ENCODE measurements at regions not wholly inside any gene's neighbourhood (a gene's known extent, or its start where the extent isn't known, plus 50 kb on each side); places are given as distances from the start of the nearest gene placed in this dataset.

DNA sequence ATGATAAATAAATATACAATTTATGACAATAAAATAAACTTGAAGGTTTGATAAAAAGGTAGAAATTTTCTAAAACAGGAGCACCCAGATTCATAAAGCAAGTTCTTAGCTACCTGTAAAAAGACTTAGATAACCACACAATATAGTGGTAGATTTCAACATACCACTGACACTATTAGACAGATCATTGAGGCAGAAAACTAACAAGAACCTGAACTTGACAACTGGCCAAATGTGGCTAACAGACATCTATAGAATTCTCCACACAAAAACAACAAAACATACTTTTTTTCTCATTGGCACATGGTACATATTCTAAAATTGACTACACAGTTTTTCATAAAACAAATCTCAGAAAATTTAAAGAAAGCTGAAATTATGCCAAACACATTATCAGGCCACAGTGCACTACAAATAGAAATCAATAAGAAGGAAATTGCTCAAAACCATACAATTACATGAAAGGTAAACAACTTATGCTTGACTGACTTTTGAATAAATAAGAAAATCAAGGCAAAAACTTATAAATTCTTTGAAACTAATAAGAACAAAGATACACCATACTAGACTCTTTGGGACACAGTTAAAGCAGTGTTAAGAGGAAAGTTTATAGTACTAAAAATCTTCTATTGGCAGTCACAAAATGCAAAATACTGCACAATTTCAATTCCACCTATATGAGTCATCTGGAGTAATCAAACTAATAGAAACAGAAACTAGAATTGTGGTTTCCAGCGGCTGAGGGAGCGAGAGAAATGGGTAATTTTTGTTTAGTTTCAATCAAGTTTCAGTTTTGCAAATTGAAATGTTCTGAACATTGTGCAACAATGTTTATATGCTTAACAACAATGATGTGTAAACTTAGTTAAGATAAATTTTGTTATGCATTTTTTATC, 925.6 kb downstream of the SH3BGRL start:
- Histone ChIP-seq H3K36me3 (ENCODE audit: insufficient read depth, low read length, poor library complexity, severe bottlenecking) (no peaks in the 10 kb centered on the region), H3K4me1 (ENCODE audit: insufficient read depth, low read length, poor library complexity, severe bottlenecking) (no peaks in the 10 kb centered on the region), H3K9me3 (ENCODE audit: low read depth, low read length, poor library complexity, severe bottlenecking) (peaks cover 3% of the 10 kb centered on the region), H3K27me3 (replicated peaks; ENCODE audit: insufficient read depth, low read depth, low read length, poor library complexity) (no peaks in the 10 kb centered on the region), H3K4me3 (ENCODE audit: low read depth, low read length, poor library complexity, severe bottlenecking) (no peak overlapping the region), H3K27ac (ENCODE audit: low read depth, low read length, poor library complexity, severe bottlenecking) (no peak overlapping the region)
- intact Hi-C loops (cut with micrococcal nuclease; ENCODE audit: unreplicated experiment): no loop called here
- ChIA-PET POLR2A (ENCODE audit: low non-redundant PET) (no interaction called here), CTCF (no interaction called here)
- DNase-seq (ENCODE audit: low spot score): no peak
- BruUV-seq (replicated peaks): no TSS peak
- TF ChIP-seq, protein P1, sequence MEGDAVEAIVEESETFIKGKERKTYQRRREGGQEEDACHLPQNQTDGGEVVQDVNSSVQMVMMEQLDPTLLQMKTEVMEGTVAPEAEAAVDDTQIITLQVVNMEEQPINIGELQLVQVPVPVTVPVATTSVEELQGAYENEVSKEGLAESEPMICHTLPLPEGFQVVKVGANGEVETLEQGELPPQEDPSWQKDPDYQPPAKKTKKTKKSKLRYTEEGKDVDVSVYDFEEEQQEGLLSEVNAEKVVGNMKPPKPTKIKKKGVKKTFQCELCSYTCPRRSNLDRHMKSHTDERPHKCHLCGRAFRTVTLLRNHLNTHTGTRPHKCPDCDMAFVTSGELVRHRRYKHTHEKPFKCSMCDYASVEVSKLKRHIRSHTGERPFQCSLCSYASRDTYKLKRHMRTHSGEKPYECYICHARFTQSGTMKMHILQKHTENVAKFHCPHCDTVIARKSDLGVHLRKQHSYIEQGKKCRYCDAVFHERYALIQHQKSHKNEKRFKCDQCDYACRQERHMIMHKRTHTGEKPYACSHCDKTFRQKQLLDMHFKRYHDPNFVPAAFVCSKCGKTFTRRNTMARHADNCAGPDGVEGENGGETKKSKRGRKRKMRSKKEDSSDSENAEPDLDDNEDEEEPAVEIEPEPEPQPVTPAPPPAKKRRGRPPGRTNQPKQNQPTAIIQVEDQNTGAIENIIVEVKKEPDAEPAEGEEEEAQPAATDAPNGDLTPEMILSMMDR (conservative IDR thresholded peaks at IDR 0.05; ENCODE audit: low read depth, low read length): no peak

DNA sequence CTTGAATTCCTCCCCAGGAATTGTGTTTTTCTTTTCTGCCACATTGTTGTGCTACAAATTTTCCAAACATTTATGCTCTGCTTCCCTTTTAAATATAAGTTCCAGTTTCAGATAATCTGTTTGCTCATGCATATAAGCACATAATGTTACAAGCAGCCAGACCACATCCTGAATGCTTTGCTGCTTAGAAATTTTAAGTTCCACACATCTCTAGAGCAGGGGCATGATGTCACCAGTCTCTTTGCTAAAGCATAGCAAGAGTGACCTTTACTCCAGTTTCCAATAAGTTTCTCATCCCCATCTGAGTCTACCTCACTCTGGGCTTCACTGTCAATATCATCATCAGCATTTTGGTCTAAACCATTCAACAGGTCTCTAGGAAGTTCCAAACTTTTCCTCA, 932.5 kb downstream of the SH3BGRL start:
- ChIA-PET POLR2A (ENCODE audit: low non-redundant PET) (no interaction called here), CTCF (no interaction called here)
- intact Hi-C loops (cut with micrococcal nuclease; ENCODE audit: unreplicated experiment): no loop called here
- H3K9me3 ChIP-seq (ENCODE audit: low read depth, low read length, poor library complexity, severe bottlenecking): peaks cover 16% of the 10 kb centered on the region
- TF ChIP-seq, protein P1 (conservative IDR thresholded peaks at IDR 0.05; ENCODE audit: low read depth, low read length): no peak
- TF ChIP-seq EZH2 (IDR thresholded peaks at IDR 0.05; ENCODE audit: borderline replicate concordance, low read depth, low read length, poor library complexity, severe bottlenecking): no peak
- H3K36me3 ChIP-seq (ENCODE audit: insufficient read depth, low read length, poor library complexity, severe bottlenecking): no peaks in the 10 kb centered on the region
- DNase-seq (ENCODE audit: low spot score): no peak
- BruUV-seq (replicated peaks): no TSS peak
- H3K27ac ChIP-seq (ENCODE audit: low read depth, low read length, poor library complexity, severe bottlenecking): no peak overlapping the region
- H3K4me1 ChIP-seq (ENCODE audit: insufficient read depth, low read length, poor library complexity, severe bottlenecking): no peaks in the 10 kb centered on the region
- no peaks in the 10 kb centered on the region for H3K27me3 ChIP-seq (replicated peaks; ENCODE audit: insufficient read depth, low read depth, low read length, poor library complexity)
- H3K4me3 ChIP-seq (ENCODE audit: low read depth, low read length, poor library complexity, severe bottlenecking): no peak overlapping the region

DNA sequence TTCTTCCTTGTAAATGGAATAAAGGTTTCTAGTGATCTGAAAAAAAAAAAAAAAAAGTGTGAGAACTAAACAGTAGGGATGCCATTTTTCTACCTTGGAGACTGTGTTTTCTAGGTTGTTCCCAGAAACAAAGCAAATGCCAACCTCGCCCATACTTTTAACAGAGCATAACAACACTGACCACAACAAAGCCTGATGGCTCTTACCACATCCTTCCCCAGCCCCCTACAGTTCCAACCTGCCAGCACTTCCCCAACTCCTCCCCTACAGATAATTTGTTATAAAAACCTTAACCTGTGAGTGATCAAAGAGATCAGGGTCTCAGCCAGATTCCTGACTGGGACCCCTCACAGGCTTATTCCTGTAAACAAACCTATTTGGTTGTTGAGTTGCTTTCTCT, 940.0 kb downstream of the SH3BGRL start:
- no peak for DNase-seq (ENCODE audit: low spot score)
- POLR2A ChIA-PET (ENCODE audit: low non-redundant PET): no interaction called here
- H3K36me3 ChIP-seq (ENCODE audit: insufficient read depth, low read length, poor library complexity, severe bottlenecking): no peaks in the 10 kb centered on the region
- H3K27me3 ChIP-seq (replicated peaks; ENCODE audit: insufficient read depth, low read depth, low read length, poor library complexity): no peaks in the 10 kb centered on the region
- H3K27ac ChIP-seq (ENCODE audit: low read depth, low read length, poor library complexity, severe bottlenecking): no peak overlapping the region
- no peak for TF ChIP-seq EZH2 (IDR thresholded peaks at IDR 0.05; ENCODE audit: borderline replicate concordance, low read depth, low read length, poor library complexity, severe bottlenecking)
- TF ChIP-seq, protein P1 (conservative IDR thresholded peaks at IDR 0.05; ENCODE audit: low read depth, low read length): no peak
- H3K9me3 ChIP-seq (ENCODE audit: low read depth, low read length, poor library complexity, severe bottlenecking): peaks cover 4% of the 10 kb centered on the region
- no peaks in the 10 kb centered on the region for H3K4me1 ChIP-seq (ENCODE audit: insufficient read depth, low read length, poor library complexity, severe bottlenecking)
- no peak overlapping the region for H3K4me3 ChIP-seq (ENCODE audit: low read depth, low read length, poor library complexity, severe bottlenecking)
- CTCF ChIA-PET: no interaction called here
- no TSS peak for BruUV-seq (replicated peaks)
- intact Hi-C loops (cut with micrococcal nuclease; ENCODE audit: unreplicated experiment): no loop called here
